ENCODE measurements at regions not wholly inside any gene's neighbourhood (a gene's known extent, or its start where the extent isn't known, plus 50 kb on each side); places are given as distances from the start of the nearest gene placed in this dataset.
"Not testable (repeated sequence)": the region's sequence is repeated elsewhere in the genome, so short reads cannot be mapped to it uniquely, and the experiment has no call there.

- Histone ChIP-seq H3K9me3 (ENCODE audit: control insufficient read depth, insufficient read depth, low read length) (no peaks in the 10 kb centered on the region), H3K27me3 (ENCODE audit: control insufficient read depth, insufficient read depth, low read length) (no peaks in the 10 kb centered on the region), H3K4me3 (ENCODE audit: low read depth, low read length) (no peak overlapping the region), H3K36me3 (ENCODE audit: control insufficient read depth, insufficient read depth, low read length) (no peaks in the 10 kb centered on the region), H3K4me1 (ENCODE audit: control insufficient read depth, insufficient read depth, low read length) (peaks cover 9% of the 10 kb centered on the region), H3K27ac (ENCODE audit: low read depth, low read length) (no peak overlapping the region)
- no peak for DNase-seq (ENCODE audit: low read depth in 4 of 6, low spot score in 6 of 6)
- WGBS (ENCODE audit: insufficient coverage) = 95% methylated on average over 23 of the region's 25 CpGs
These were observed 113.5 kb upstream of the ZNF236 start for GRCh38 chr18:76708722-76709353.

GRCh38 chr18:76708071-76708721, 114.2 kb upstream of the ZNF236 start:
- no peaks in the 10 kb centered on the region for H3K36me3 ChIP-seq (ENCODE audit: control insufficient read depth, insufficient read depth, low read length)
- 84% methylated on average over 26 of the region's 28 CpGs for WGBS (ENCODE audit: insufficient coverage)
- no peaks in the 10 kb centered on the region for H3K27me3 ChIP-seq (ENCODE audit: control insufficient read depth, insufficient read depth, low read length)
- no peak overlapping the region for H3K4me3 ChIP-seq (ENCODE audit: low read depth, low read length)
- H3K4me1 ChIP-seq (ENCODE audit: control insufficient read depth, insufficient read depth, low read length) = peaks cover 9% of the 10 kb centered on the region
- H3K27ac ChIP-seq (ENCODE audit: low read depth, low read length) = no peak overlapping the region
- H3K9me3 ChIP-seq (ENCODE audit: control insufficient read depth, insufficient read depth, low read length) = no peaks in the 10 kb centered on the region
- no peak for DNase-seq (ENCODE audit: low read depth in 4 of 6, low spot score in 6 of 6)

GRCh38 chr18:76707534-76707933, 114.8 kb upstream of the ZNF236 start:
- DNase-seq (ENCODE audit: low read depth in 4 of 6, low spot score in 6 of 6) = no peak
- Histone ChIP-seq H3K27ac (ENCODE audit: low read depth, low read length) (no peak overlapping the region), H3K4me3 (ENCODE audit: low read depth, low read length) (no peak overlapping the region), H3K36me3 (ENCODE audit: control insufficient read depth, insufficient read depth, low read length) (no peaks in the 10 kb centered on the region), H3K27me3 (ENCODE audit: control insufficient read depth, insufficient read depth, low read length) (no peaks in the 10 kb centered on the region), H3K4me1 (ENCODE audit: control insufficient read depth, insufficient read depth, low read length) (peaks cover 5% of the 10 kb centered on the region), H3K9me3 (ENCODE audit: control insufficient read depth, insufficient read depth, low read length) (no peaks in the 10 kb centered on the region)
- 68% methylated on average over 7 of the region's 7 CpGs for WGBS (ENCODE audit: insufficient coverage)

GRCh38 chr18:76704589-76704988, 117.8 kb upstream of the ZNF236 start:
- not testable (repeated sequence) for H3K4me1 ChIP-seq (ENCODE audit: control insufficient read depth, insufficient read depth, low read length); H3K27ac ChIP-seq (ENCODE audit: low read depth, low read length); H3K9me3 ChIP-seq (ENCODE audit: control insufficient read depth, insufficient read depth, low read length); H3K27me3 ChIP-seq (ENCODE audit: control insufficient read depth, insufficient read depth, low read length); DNase-seq (ENCODE audit: low read depth in 4 of 6, low spot score in 6 of 6); H3K4me3 ChIP-seq (ENCODE audit: low read depth, low read length); H3K36me3 ChIP-seq (ENCODE audit: control insufficient read depth, insufficient read depth, low read length)
- WGBS (ENCODE audit: insufficient coverage) = 83% methylated on average over 1 of the region's 4 CpGs

- Histone ChIP-seq H3K36me3 (ENCODE audit: control insufficient read depth, insufficient read depth, low read length) (no peaks in the 10 kb centered on the region), H3K27ac (ENCODE audit: low read depth, low read length) (no peak overlapping the region), H3K9me3 (ENCODE audit: control insufficient read depth, insufficient read depth, low read length) (no peaks in the 10 kb centered on the region), H3K4me1 (ENCODE audit: control insufficient read depth, insufficient read depth, low read length) (peaks cover 3% of the 10 kb centered on the region), H3K27me3 (ENCODE audit: control insufficient read depth, insufficient read depth, low read length) (no peaks in the 10 kb centered on the region), H3K4me3 (ENCODE audit: low read depth, low read length) (no peak overlapping the region)
- DNase-seq (ENCODE audit: low read depth in 4 of 6, low spot score in 6 of 6) = peak in 1 of 6 donors; percentile 43
- WGBS (ENCODE audit: insufficient coverage) = 62% methylated on average over 10 of the region's 11 CpGs
These were observed 122.4 kb upstream of the ZNF236 start for GRCh38 chr18:76699923-76700322.

GRCh38 chr18:76697441-76697901, 124.9 kb upstream of the ZNF236 start:
- no peaks in the 10 kb centered on the region for H3K36me3 ChIP-seq (ENCODE audit: control insufficient read depth, insufficient read depth, low read length)
- no peak overlapping the region for H3K27ac ChIP-seq (ENCODE audit: low read depth, low read length)
- H3K9me3 ChIP-seq (ENCODE audit: control insufficient read depth, insufficient read depth, low read length) = no peaks in the 10 kb centered on the region
- DNase-seq (ENCODE audit: low read depth in 4 of 6, low spot score in 6 of 6) = peak in 2 of 6 donors; percentile 49 to 51
- H3K4me3 ChIP-seq (ENCODE audit: low read depth, low read length) = no peak overlapping the region
- 11% methylated on average over 11 of the region's 13 CpGs for WGBS (ENCODE audit: insufficient coverage)
- H3K27me3 ChIP-seq (ENCODE audit: control insufficient read depth, insufficient read depth, low read length) = no peaks in the 10 kb centered on the region
- H3K4me1 ChIP-seq (ENCODE audit: control insufficient read depth, insufficient read depth, low read length) = peaks cover 3% of the 10 kb centered on the region

- no peaks in the 10 kb centered on the region for H3K9me3 ChIP-seq (ENCODE audit: control insufficient read depth, insufficient read depth, low read length)
- WGBS (ENCODE audit: insufficient coverage) = 42% methylated on average over 3 of the region's 7 CpGs
- no peaks in the 10 kb centered on the region for H3K27me3 ChIP-seq (ENCODE audit: control insufficient read depth, insufficient read depth, low read length)
- no peak overlapping the region for H3K27ac ChIP-seq (ENCODE audit: low read depth, low read length)
- DNase-seq (ENCODE audit: low read depth in 4 of 6, low spot score in 6 of 6) = no peak
- peaks cover 10% of the 10 kb centered on the region for H3K4me1 ChIP-seq (ENCODE audit: control insufficient read depth, insufficient read depth, low read length)
- H3K36me3 ChIP-seq (ENCODE audit: control insufficient read depth, insufficient read depth, low read length) = no peaks in the 10 kb centered on the region
- H3K4me3 ChIP-seq (ENCODE audit: low read depth, low read length) = no peak overlapping the region
These were observed 130.6 kb upstream of the ZNF236 start for GRCh38 chr18:76691800-76692199.

GRCh38 chr18:76689646-76690264, 132.6 kb upstream of the ZNF236 start:
- no peak overlapping the region for H3K27ac ChIP-seq (ENCODE audit: low read depth, low read length)
- peak in 1 of 6 donors; percentile 87 for DNase-seq (ENCODE audit: low read depth in 4 of 6, low spot score in 6 of 6)
- H3K36me3 ChIP-seq (ENCODE audit: control insufficient read depth, insufficient read depth, low read length) = no peaks in the 10 kb centered on the region
- WGBS (ENCODE audit: insufficient coverage) = 45% methylated on average over 4 of the region's 7 CpGs
- no peak overlapping the region for H3K4me3 ChIP-seq (ENCODE audit: low read depth, low read length)
- peaks cover 15% of the 10 kb centered on the region for H3K4me1 ChIP-seq (ENCODE audit: control insufficient read depth, insufficient read depth, low read length)
- no peaks in the 10 kb centered on the region for H3K9me3 ChIP-seq (ENCODE audit: control insufficient read depth, insufficient read depth, low read length)
- H3K27me3 ChIP-seq (ENCODE audit: control insufficient read depth, insufficient read depth, low read length) = no peaks in the 10 kb centered on the region

- 75% methylated on average over 7 of the region's 15 CpGs for WGBS (ENCODE audit: insufficient coverage)
- no peaks in the 10 kb centered on the region for H3K36me3 ChIP-seq (ENCODE audit: control insufficient read depth, insufficient read depth, low read length)
- DNase-seq (ENCODE audit: low read depth in 4 of 6, low spot score in 6 of 6) = no peak
These were observed 133.5 kb upstream of the ZNF236 start for GRCh38 chr18:76688724-76689472.

More at GRCh38 chr18:76688724-76689472, 133.5 kb upstream of the ZNF236 start:
- H3K27me3 ChIP-seq (ENCODE audit: control insufficient read depth, insufficient read depth, low read length) = no peaks in the 10 kb centered on the region
- no peak overlapping the region for H3K27ac ChIP-seq (ENCODE audit: low read depth, low read length)
- no peak overlapping the region for H3K4me3 ChIP-seq (ENCODE audit: low read depth, low read length)
- no peaks in the 10 kb centered on the region for H3K9me3 ChIP-seq (ENCODE audit: control insufficient read depth, insufficient read depth, low read length)
- H3K4me1 ChIP-seq (ENCODE audit: control insufficient read depth, insufficient read depth, low read length) = peaks cover 20% of the 10 kb centered on the region

Data from spinal cord (tissue), 9 donors.